BJ (cell line): ENCODE measurements at regions not wholly inside any gene's neighbourhood (a gene's known extent, or its start where the extent isn't known, plus 50 kb on each side); places are given as distances from the start of the nearest gene placed in this dataset.

Experiments
- CTCF ChIA-PET: fragments of 350-600 bp; formaldehyde crosslinking; extraction: SDS; loops from one replicate; lab custom pipeline; 2021; ENCODE audit warnings: antibody characterized with exemption, inconsistent platforms; lab: Yijun Ruan, JAX
- POLR2A ChIA-PET: fragments of 300-600 bp; sonication (Branson Sonifier 250); formaldehyde crosslinking; extraction: SDS; loops from one replicate; lab custom pipeline; 2021; ENCODE audit warnings: antibody characterized with exemption; lab: Charles Lee
- DNase-seq: peaks from one replicate; pipeline ENCODE4 v3.0.0-alpha.2; 2011; ENCODE audit warnings: low read depth
- H3K27me3 ChIP-seq: 2 replicates; pipeline ENCODE4 v1.6.0; 2011; ENCODE audit warnings: low read length; ENCODE audit not compliant: control insufficient read depth, insufficient read depth
- H3K36me3 ChIP-seq: 2 replicates; pipeline ENCODE4 v1.5.1; 2011; ENCODE audit warnings: low read length; ENCODE audit not compliant: control insufficient read depth, insufficient read depth
- H3K4me3 ChIP-seq: 2 replicates; pipeline ENCODE4 v1.5.1; 2011; ENCODE audit warnings: low read depth, mild to moderate bottlenecking, control low read depth, low read length
- CTCF ChIP-seq: IDR thresholded peaks from 2 replicates; pipeline ENCODE4 v1.5.1; 2011; ENCODE audit warnings: low read depth, mild to moderate bottlenecking, control low read depth, inconsistent platforms, low read length, moderate library complexity; ENCODE audit not compliant: insufficient read depth

- ChIA-PET CTCF (interaction anchor here (0.6 to 2.0 kb wide), 3 partner anchors 75 to 302 kb away, joined by 3 to 6 read pairs (median 3); no protein-coding TSS in a partner anchor), POLR2A (no interaction called here)
- H3K4me3 ChIP-seq: no peak overlapping the region
- no peak for TF ChIP-seq CTCF
- no peak for DNase-seq
- H3K36me3 ChIP-seq: no peaks in the 10 kb centered on the region
- H3K27me3 ChIP-seq: no peaks in the 10 kb centered on the region
Observed at GRCh38 chr7:33761449-33762080, 143.8 kb upstream of the BMPER start.

GRCh38 chr7:33762151-33762910 lies 143.0 kb upstream of the BMPER start:
- no peak for TF ChIP-seq CTCF
- no peaks in the 10 kb centered on the region for H3K36me3 ChIP-seq
- ChIA-PET POLR2A (no interaction called here), CTCF (interaction anchor here (0.6 to 3.8 kb wide), 3 partner anchors 76 to 303 kb away, joined by 3 to 15 read pairs (median 3); no protein-coding TSS in a partner anchor)
- no peaks in the 10 kb centered on the region for H3K27me3 ChIP-seq
- no peak overlapping the region for H3K4me3 ChIP-seq
- DNase-seq: no peak

- no peak for TF ChIP-seq CTCF
- Histone ChIP-seq H3K27me3 (no peaks in the 10 kb centered on the region), H3K36me3 (no peaks in the 10 kb centered on the region), H3K4me3 (no peak overlapping the region)
- DNase-seq: no peak
- CTCF ChIA-PET: interaction anchor here (0.6 to 3.8 kb wide), 3 partner anchors 133 to 170 kb away, joined by 3 to 15 read pairs (median 3); no protein-coding TSS in a partner anchor
- POLR2A ChIA-PET: no interaction called here
Observed at GRCh38 chr7:33762911-33763306, 142.4 kb upstream of the BMPER start.

GRCh38 chr7:33764752-33765451 lies 140.4 kb upstream of the BMPER start:
- ChIA-PET CTCF (interaction anchor here (0.6 to 3.8 kb wide), 3 partner anchors 131 to 983 kb away, joined by 3 to 15 read pairs (median 3); no protein-coding TSS in a partner anchor), POLR2A (no interaction called here)

More at GRCh38 chr7:33764752-33765451, 140.4 kb upstream of the BMPER start:
- H3K36me3 ChIP-seq: no peaks in the 10 kb centered on the region
- no peak for DNase-seq
- TF ChIP-seq CTCF: no peak
- H3K4me3 ChIP-seq: no peak overlapping the region
- no peaks in the 10 kb centered on the region for H3K27me3 ChIP-seq
